IPS DF 19.7 (cell line): ENCODE measurements at regions not wholly inside any gene's neighbourhood (a gene's known extent, or its start where the extent isn't known, plus 50 kb on each side); places are given as distances from the start of the nearest gene placed in this dataset.
"Not testable (repeated sequence)": the region's sequence is repeated elsewhere in the genome, so short reads cannot be mapped to it uniquely, and the experiment has no call there.

ENCODE experiments used
- DNase-seq: peaks from one replicate; pipeline ENCODE4 v3.0.0-alpha.2; 2013; ENCODE audit warnings: low read depth, low spot score

DNA sequence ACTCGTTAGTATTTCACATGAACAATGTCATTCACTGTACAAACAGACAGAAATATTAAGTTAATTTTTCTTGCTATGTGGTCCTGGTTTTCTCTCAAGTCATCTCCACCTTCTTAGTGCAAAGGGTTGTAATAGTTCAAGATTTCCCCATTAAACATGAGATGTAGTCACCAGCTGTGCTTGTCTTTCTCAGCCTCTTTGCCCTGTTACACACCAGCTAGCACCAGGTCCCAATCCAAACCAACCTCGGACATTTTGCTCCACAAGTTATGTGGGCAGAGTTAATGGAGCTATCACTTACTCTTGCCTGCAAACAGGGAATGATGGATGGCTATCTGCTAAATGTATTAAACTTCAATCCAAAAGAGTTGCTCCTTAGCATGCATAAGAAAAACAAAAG, 328.1 kb downstream of the TLE1 start:
- no peak for DNase-seq

DNA sequence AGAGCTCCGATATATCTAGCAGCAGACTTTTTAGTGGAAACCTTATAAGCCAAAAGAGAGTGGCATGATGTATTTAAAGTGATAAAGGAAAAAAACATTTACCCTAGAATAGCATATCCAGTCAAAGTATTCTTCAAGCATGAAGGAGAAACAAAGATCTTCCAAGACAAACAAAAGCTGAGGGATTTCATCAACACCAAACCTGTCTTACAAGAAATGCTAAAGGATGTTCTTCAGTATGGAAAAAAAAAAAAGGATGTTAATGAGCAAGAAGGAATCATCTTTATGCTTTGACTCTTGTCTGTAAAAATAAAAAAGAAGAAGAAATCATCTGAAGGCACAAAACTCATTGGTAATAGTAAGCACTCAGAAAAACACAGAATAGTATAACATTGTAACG, 338.2 kb downstream of the TLE1 start:
- DNase-seq, result no peak

DNA sequence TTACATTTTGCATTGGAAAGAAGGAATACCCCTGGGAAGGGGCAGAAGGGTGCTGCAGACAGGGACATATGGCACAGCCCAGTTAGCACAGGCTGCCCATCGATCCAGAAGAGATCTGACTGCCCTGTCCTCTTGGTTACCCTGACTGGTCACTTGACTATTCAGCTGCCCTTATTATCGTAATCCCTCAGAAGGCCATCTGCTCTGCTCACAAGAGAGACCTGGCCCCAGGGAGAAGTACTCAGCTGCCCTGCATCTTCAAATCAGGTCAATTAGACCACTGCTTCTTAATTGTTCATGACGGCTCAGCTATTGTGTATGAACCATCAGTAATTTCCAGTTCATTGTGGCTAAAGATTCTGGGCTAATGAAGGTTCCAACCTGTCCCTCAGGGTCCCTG, 345.0 kb downstream of the TLE1 start:
- DNase-seq, result no peak

DNA sequence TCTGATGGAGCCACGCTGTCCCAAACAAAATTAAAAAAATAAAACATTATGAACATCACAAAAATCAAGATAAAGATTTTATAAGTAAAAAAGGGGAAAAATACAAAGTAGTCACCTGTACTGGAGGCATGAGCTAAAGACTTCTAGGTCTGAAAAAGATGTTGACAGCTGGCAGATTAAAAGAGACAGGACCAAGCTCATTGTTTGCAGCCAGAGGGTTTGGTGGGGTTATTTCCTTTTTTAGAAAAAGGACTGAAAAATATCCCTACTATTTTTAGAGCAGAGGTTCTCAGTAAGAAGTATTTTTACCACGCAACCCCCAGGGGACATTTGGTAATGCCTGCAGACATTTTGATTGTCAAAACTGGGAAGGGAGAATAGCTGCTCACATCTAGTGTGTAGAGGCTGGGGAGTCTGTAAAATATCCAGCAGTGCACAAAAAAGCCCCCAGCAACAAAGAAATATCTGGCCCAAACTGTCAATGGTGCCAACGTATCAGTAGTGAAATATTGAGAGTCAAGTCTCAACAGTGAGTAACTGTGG, 353.4 kb downstream of the TLE1 start:
- DNase-seq, result no peak

DNA sequence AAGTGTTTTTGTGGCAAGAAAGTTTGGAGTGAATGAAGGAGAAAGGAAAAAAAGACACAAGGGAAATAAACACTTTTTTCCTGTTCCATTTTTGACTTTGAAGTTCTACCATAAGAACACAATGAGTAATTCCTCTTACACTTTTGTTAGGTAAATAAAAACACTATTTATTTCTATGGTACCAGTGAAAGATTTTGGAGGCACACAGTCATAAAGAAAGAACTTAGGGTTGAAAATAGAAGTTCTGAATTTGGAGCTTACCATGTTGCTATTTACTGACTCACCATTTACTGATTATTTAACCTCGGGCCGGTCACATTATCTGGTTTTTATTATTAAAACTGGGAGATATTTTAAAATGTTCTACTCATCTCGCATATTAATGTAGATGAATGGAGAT, 367.8 kb downstream of the TLE1 start:
- no peak for DNase-seq

DNA sequence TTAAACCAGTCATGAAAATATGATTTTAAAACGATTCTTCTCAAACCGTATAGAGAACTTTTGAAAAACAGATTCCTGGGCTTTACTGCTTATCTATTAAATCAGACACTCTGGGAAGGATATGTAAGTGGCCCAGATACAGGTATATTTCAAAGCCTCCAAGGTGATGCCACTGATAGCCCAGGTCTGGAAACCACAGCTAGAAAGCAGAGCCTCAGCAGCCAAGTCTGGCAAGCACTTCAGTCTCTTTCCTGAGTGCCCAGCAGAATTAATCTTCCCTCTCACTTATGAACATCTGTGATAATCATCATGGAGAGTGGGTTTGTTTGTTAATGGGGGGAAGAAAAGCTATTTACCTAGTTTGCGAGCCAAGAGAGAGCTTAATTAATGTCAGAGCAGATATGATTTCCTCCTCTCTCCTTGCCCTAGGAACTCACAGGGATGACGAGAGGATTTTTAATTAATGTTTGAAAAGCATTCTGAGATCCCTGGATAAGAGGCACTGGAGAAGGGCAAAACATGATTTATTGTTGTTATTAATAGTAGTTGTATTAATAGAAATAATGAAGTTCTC, 368.4 kb downstream of the TLE1 start:
- no peak for DNase-seq

DNA sequence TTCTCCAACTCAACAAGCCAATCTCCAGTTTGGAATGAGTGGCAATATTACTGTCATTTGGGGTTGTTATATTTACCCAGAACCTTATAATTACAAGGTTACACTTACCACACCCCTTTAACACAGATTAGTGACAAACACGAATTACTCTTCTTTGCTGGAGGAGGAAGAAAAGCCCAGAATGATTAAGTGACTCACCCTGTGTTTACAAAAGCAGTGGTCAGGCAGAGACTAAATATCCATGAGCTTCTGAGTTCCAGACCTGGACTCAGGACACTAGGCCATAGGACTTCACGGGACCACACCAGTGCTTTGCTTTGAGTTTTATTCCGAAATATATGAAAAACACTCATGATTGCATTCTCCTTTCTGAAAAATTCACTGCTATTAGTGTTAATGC, 370.8 kb downstream of the TLE1 start:
- DNase-seq, result no peak

DNA sequence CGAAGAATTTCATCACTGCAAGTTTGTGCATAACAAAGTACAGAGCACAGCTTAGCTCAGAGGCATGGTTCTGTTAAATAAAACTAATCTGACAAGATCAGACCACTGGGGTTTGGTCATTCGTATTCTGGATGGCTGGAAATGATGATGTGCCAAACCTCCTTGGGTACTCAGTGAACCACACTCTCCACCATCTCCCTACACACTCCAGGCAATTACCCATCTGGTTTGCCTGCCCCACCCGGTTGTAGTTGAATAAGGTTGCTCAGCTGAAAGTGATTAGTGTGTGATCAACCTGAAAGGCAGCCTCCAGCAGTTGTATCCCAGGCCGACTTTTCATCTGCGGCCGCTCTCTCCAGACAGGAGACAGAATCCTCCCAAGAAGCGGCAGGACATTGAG, 371.4 kb downstream of the TLE1 start:
- DNase-seq, result no peak

DNA sequence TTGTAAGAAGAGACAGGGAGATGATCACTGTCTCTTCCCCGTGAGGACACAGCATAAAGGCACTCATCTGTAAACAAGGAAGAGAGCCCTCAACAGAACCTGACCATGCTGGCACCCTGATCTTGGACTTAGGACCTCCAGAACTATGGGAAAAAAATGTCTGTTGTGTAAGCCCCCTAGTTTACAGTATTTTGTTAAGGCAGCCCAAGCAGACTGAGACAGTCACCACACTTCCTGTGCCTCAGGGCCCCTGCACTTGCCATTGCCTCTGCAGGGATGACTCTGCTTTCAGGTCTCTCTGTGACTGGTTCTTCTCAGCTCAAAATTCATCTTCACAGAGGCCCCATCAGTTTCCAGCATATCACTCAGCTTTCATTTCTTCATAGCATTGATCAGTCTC, 372.1 kb downstream of the TLE1 start:
- DNase-seq, result no peak

DNA sequence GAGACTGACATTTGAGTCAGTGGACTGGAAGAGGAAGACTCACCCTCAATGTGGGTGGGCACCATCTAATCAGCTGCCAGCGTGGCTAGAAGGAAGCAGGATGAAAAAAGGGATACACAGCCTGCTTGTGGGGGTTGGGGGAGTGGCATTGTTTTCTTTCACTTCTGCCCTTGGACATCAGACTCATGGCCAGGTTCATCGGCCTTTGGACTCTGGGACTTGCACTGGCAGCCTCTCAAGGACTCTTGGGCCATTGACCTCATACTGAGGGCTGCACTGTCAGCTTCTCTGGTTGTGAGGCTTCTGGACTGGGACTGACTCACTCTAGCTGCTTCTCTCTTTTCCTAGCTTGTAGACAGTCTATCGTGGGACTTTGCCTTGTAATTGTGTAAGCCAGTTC, 374.9 kb downstream of the TLE1 start:
- no peak for DNase-seq

DNA sequence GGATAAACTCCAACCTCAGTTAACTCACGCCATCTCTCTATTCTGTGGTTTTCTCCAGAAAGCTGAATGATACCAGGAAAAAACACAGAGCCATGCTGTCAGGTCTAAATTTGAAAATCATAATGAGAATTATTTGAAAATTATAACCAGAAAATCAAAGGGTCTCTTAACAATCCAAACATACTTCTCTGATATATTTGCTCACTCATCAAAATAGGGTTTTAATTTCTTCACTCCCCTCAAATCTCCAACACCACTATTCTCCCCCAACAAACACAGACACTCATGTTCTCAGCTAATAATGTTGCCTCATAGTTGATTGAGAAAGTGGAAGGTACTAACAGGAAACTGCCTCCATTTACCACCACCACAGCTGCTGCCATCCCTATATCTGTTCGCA, 375.5 kb downstream of the TLE1 start:
- DNase-seq, result no peak

DNA sequence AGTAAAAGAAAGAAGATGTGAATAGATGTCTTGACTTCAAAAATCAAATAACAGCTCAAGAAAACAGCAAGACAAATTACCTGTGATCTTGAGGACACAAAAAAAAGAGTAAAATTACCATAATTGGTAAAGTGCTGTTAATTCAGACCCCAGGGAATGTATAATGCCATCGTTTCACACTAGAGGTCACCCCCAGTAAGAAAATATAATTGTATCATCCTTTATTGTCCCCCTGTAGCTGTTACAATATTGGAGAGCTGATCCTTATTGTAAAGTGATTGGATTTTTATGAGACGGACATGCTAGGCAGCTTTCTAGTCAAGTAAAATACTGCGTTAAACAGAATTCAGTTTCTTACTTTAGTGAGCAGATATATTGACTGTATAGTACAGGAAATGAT, 377.0 kb downstream of the TLE1 start:
- no peak for DNase-seq

DNA sequence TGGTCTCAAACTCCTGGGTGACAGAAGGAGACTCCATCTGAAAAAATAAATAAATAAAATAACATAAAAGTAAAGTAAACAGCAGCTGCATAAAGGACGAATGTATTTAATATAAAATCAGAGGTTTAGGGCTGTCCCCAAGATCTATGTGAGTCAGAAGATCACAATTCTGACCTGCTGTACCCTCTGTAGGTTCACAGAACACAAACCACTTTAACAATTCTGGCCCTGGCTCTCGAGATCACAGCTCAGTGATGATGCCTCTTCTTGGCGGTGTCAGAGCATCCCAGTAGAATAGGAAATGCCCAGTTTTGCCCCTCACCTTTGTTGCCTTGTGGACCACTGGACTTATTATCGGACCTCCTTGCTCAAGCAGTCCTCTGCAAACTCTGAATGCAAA, 380.9 kb downstream of the TLE1 start:
- no peak for DNase-seq

DNA sequence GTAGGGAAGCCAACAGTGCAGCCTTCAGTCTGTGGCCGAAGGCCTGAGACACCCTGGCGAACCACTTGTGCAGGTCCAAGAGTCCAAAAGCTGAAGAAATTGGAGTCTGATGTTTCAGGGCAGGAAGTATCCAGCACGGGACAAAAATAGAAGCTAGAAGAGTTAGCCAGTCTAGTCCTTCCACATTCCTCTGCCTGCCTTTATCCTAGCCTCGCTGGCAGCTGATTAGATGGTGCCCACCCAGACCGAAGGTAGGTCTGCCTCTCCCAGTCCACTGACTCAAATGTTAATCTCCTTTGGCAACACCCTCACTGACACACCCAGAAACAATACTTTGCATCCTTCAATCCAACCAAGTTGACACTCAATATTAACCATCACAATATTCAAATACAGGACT, 381.6 kb downstream of the TLE1 start:
- not testable (repeated sequence) for DNase-seq

DNA sequence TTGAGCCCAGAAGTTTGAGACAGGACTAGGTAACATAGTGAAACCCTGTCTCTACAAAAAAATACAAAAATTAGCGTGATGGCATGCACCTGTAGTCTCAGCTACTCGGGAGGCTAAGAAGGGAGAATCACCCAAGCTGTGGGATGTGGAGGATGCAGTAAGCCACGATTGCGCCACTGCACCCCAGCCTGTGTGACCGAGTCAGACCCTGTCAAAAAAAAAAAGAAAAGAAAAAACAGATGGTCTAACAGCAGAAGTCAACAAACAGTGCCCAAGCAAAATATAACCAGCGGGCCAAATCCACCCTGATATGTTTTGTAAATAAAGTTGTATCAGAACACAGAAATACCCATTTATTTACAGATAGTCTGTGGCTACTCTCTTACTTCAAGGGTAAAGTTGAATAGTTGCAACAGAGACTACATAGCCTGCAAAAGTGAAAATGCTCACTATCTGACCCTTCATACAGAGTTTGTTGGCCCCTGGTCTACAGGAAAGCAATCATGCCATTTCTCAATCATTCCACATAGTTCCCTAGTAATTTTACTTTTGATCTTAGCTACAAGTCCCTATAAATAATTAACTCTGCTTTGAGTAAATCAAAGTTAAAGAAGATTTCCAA, 383.7 kb downstream of the TLE1 start:
- DNase-seq, result no peak

DNA sequence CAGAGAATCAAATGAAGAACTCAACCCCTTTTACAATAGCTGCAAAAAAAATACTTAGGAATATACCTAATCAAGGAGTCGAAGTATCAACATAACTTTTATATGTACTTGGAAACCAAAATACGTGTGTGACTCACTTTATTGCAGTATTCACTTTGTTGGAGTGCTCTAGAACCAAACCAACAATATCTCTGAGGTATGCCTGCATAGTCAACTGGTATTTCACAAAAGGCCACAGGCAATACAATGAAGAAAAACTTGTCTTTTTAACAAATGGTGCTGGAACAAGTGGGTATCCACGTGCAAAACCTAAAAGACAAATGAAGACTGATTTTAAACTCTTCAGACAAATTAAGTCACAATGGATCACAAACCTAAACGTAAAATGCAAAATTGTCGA, 385.7 kb downstream of the TLE1 start:
- DNase-seq, result no peak

DNA sequence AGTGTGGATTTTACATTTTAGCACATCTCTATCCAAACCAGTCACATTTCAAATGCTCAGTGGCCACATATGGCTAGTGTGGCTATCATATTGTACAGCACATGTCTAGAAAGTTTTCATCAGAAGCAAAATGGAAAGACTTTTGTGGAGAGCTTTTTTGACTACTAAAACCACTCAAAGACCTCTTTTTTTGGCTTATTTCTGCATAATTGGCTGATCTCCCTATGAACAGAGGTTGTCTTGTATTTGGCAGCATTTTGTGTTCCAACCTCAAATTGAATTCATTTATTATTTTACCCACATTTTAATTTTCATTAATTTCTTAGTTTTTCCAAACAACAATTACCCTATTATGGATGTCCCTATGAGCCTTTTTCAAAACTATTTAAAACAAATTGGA, 395.7 kb downstream of the TLE1 start:
- DNase-seq, result no peak

DNA sequence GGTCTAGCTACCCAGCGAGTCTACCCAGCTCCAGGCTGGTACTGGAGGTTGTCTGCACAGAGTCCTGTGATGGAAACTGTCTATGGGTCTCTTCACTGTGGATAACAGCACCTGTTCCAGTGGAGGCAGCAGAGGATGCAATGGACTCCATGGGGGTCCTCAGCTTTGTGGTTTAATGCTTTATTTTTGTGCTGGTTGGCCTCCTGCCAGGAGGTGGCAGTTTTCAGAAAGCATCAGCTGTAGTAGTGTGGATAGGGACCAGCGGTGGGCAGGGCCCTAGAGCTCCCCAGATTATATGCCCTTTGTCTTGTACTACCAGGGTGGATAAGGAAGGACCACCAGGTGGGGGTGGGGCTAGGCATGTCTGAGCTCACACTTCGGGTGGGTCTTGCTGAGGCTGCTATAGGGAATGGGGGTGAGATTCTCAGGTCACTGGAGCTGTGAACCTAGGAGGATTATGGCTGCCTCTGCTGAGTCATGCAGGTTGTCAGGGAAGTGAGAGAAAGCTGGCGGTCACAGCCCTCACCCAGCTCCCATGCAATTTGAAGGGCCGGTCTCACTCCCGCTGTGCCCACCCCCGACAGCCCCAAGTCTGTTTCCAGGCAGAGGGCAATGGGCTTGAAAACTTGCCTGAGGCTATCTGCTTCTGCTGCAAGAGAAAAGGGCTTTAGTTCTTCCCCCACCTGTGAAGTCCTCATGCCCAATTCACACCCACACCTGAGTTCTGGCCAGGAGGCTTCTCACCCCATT, 397.1 kb downstream of the TLE1 start:
- no peak for DNase-seq

DNA sequence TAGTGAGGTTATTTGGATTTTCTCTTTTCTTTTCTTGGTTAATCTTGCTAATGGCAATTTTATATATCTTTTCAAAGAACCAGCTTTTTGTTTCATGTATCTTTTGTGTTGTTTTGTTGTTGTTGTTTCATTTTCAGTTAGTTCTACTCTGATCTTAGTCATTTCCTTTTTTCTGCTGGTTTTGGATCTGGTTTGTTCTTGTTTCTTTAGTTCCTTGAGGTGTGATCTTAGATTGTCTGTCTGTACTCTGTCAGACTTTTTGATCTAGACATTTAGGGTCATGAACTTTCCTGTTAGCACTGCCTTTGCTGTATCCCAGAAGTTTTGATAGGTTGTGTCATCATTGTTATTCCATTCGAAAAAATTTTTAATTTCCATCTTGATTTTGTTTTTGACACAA, 399.7 kb downstream of the TLE1 start:
- DNase-seq, result no peak

DNA sequence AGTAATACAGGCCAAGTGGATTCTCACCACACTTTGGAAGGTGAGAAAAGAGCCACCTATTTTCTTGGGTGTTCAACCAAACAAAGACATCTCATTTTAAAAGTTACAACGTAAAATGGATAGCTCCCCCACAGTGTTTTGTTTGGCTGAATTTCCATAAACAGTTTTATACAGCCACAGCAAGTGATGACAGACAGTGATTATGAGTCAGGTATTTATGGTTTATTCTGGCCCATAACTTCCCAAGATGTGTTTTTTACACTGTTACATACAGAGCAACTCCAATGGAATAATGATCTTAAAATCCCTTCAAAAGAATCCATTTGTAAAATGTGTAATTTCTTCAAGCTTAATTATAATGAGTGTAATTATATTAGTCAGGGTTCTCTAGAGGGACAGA, 421.3 kb downstream of the TLE1 start:
- no peak for DNase-seq

DNA sequence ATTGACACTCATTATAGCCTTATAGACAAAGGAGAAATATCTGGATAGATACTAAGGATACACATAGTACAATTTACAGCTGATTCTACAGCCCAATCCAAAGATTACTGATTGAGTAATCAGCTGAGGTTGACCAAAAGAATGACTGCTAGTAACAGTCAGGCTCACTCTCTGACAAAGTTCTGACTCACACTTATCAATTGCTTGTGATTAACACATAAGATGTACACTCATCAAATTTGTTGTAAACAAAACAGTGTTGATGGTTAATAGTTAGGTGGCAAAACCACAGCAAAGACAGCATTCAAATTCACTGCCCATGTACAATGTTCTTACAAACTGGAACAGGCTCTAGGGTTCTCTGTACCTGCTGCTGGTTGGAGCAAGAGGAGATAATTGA, 422.7 kb downstream of the TLE1 start:
- DNase-seq, result no peak

DNA sequence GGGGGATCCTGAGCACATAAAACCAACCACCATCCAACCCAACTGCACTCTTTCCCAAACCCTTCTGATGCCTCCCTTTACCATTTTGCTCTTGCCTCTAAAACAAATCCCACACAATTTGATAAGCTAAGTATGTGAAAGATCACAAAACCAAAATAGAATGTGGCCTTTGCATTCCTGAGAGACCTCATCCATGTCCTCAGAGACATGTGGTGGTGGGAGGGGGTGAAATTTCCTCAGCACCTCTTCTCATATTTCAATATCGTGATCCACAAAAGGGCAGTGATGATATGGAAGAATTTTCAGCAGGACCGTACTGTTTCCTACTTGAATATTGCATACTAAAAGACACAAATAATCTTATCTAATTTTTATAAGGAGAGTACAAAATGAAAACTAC, 423.3 kb downstream of the TLE1 start:
- no peak for DNase-seq

DNA sequence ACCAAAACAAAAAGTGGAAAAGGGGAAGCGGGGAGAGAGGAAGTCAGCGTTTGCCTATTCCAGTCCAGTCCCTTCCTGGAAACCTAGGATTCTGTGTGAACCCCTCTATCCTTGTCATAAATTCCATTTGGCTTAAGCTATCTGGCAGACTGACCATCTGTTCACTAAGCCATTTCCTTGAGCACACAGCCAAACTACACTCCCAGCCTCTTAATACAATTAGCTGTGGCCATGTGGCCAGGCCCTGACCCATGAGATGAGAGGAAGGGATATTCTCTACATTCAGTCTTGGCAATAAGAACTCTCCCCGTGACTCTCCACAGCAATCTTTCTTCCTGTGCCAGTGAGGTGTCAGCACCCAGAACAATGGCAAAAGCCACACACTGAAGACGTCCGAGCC, 424.8 kb downstream of the TLE1 start:
- no peak for DNase-seq
